ENCODE measurements at regions not wholly inside any gene's neighbourhood (a gene's known extent, or its start where the extent isn't known, plus 50 kb on each side); places are given as distances from the start of the nearest gene placed in this dataset.

GRCh38 chr13:40311356-40312101 lies 354.9 kb downstream of the FOXO1 start:
- Histone ChIP-seq H3K27ac (ENCODE audit: low read depth in 1 of 2, low read length in 2 of 2) (no peak overlapping the region), H3K4me1 (ENCODE audit: insufficient read depth, low read length) (peaks cover 18% of the 10 kb centered on the region), H3K27me3 (ENCODE audit: control insufficient read depth in 1 of 2, insufficient read depth in 2 of 2, low read length in 2 of 2) (no peaks in the 10 kb centered on the region), H3K4me3 (ENCODE audit: low read length) (no peak overlapping the region), H3K36me3 (ENCODE audit: insufficient read depth, low read length) (no peaks in the 10 kb centered on the region), H3K9me3 (ENCODE audit: control insufficient read depth in 1 of 2, insufficient read depth in 1 of 2, low read length in 2 of 2) (peaks cover 0 to 2% of the 10 kb centered on the region in 2 experiments)
- Mint-ChIP-seq H3K36me3 (ENCODE audit: low read depth) (no peaks in the 10 kb centered on the region), H3K9me3 (no peaks in the 10 kb centered on the region), H3K4me3 (no peak overlapping the region), H3K4me1 (ENCODE audit: low read depth) (peaks cover 42% of the 10 kb centered on the region), H3K27ac (no peak overlapping the region), H3K27me3 (no peaks in the 10 kb centered on the region)
- intact Hi-C loops (cut with DNase I, micrococcal nuclease), result no loop called here
- TF ChIP-seq CTCF (IDR thresholded peaks at IDR 0.05), result no peak
- ATAC-seq (ENCODE audit: poor library complexity), result no peak
- no peak for DNase-seq
- ChIA-PET POLR2A (interaction anchor here (0.7 kb wide), 1 partner anchor 208 kb away, joined by 3 read pairs; no protein-coding TSS in a partner anchor), CTCF (no interaction called here)

GRCh38 chr13:40313269-40314200 lies 352.9 kb downstream of the FOXO1 start:
- no peaks in the 10 kb centered on the region for H3K27me3 Mint-ChIP-seq
- no peak overlapping the region for H3K4me3 Mint-ChIP-seq
- ATAC-seq (ENCODE audit: poor library complexity) (no peak), DNase-seq (no peak)
- peaks cover 34% of the 10 kb centered on the region for H3K4me1 ChIP-seq (ENCODE audit: insufficient read depth, low read length)
- no peaks in the 10 kb centered on the region for H3K27me3 ChIP-seq (ENCODE audit: control insufficient read depth in 1 of 2, insufficient read depth in 2 of 2, low read length in 2 of 2)
- ChIA-PET POLR2A (no interaction called here), CTCF (interaction anchor here (0.7 kb wide), 1 partner anchor 9 kb away, joined by 3 read pairs; no protein-coding TSS in a partner anchor)
- TF ChIP-seq CTCF (IDR thresholded peaks at IDR 0.05), result no peak
- H3K9me3 ChIP-seq (ENCODE audit: control insufficient read depth in 1 of 2, insufficient read depth in 1 of 2, low read length in 2 of 2), result no peaks in the 10 kb centered on the region
- H3K27ac ChIP-seq (ENCODE audit: low read depth in 1 of 2, low read length in 2 of 2), result no peak overlapping the region
- intact Hi-C loops (cut with DNase I, micrococcal nuclease), result no loop called here
- peak overlapping the region; percentile 83 for H3K27ac Mint-ChIP-seq
- H3K36me3 ChIP-seq (ENCODE audit: insufficient read depth, low read length), result no peaks in the 10 kb centered on the region
- no peak overlapping the region for H3K4me3 ChIP-seq (ENCODE audit: low read length)
- peaks cover 46% of the 10 kb centered on the region for H3K4me1 Mint-ChIP-seq (ENCODE audit: low read depth)
- no peaks in the 10 kb centered on the region for H3K9me3 Mint-ChIP-seq
- no peaks in the 10 kb centered on the region for H3K36me3 Mint-ChIP-seq (ENCODE audit: low read depth)

- POLR2A ChIA-PET, result interaction anchor here (0.6 to 1.6 kb wide), 11 partner anchors 10 to 349 kb away, joined by 3 to 7 read pairs (median 3); no protein-coding TSS in a partner anchor
- peak; percentile 23 to 87 (median 50) for DNase-seq
- no peaks in the 10 kb centered on the region for H3K9me3 Mint-ChIP-seq
- H3K4me3 Mint-ChIP-seq, result peak overlapping the region; percentile 76
- H3K4me1 Mint-ChIP-seq (ENCODE audit: low read depth), result peaks cover 63% of the 10 kb centered on the region
- Histone ChIP-seq H3K4me3 (ENCODE audit: low read length) (peak overlapping the region; percentile 18), H3K4me1 (ENCODE audit: insufficient read depth, low read length) (peaks cover 34% of the 10 kb centered on the region), H3K36me3 (ENCODE audit: insufficient read depth, low read length) (no peaks in the 10 kb centered on the region), H3K27me3 (ENCODE audit: control insufficient read depth in 1 of 2, insufficient read depth in 2 of 2, low read length in 2 of 2) (no peaks in the 10 kb centered on the region), H3K27ac (ENCODE audit: low read depth in 1 of 2, low read length in 2 of 2) (no peak overlapping the region), H3K9me3 (ENCODE audit: control insufficient read depth in 1 of 2, insufficient read depth in 1 of 2, low read length in 2 of 2) (no peaks in the 10 kb centered on the region)
- peak overlapping the region; percentile 83 for H3K27ac Mint-ChIP-seq
- intact Hi-C loops (cut with DNase I, micrococcal nuclease), result no loop called here
- ATAC-seq (ENCODE audit: poor library complexity), result peak; percentile 94
- CTCF ChIA-PET, result interaction anchor here (0.6 to 1.3 kb wide), 2 partner anchors 94 to 373 kb away, joined by 3 to 5 read pairs; no protein-coding TSS in a partner anchor
- no peaks in the 10 kb centered on the region for H3K36me3 Mint-ChIP-seq (ENCODE audit: low read depth)
- TF ChIP-seq CTCF (IDR thresholded peaks at IDR 0.05), result no peak
- H3K27me3 Mint-ChIP-seq, result no peaks in the 10 kb centered on the region
Observed at GRCh38 chr13:40315416-40316064, 350.9 kb downstream of the FOXO1 start.
